Stimulated activated CD4-positive, alpha-beta T cell treated with anti-CD3 and anti-CD28 coated beads, Interleukin-1b, Interleukin-23, amount 100 ng/mL, for 1 hour (primary cell): ENCODE measurements at regions not wholly inside any gene's neighbourhood (a gene's known extent, or its start where the extent isn't known, plus 50 kb on each side); places are given as distances from the start of the nearest gene placed in this dataset.

ENCODE experiments used
- DNase-seq, 2 donors: peaks; one replicate each; pipeline ENCODE4 v3.0.0-alpha.2; 2020; ENCODE audit warnings: low read depth in 2 of 2

- no peak for DNase-seq
These were observed 1404.2 kb upstream of the CELF2 start for GRCh38 chr10:9613338-9614075.

GRCh38 chr10:9615189-9615588 lies 1402.5 kb upstream of the CELF2 start:
- DNase-seq = no peak

- DNase-seq = no peak
These were observed 1396.5 kb upstream of the CELF2 start for GRCh38 chr10:9621216-9621615.

- no peak for DNase-seq
These were observed 1392.4 kb upstream of the CELF2 start for GRCh38 chr10:9625304-9625703.

GRCh38 chr10:9634466-9634865 lies 1383.2 kb upstream of the CELF2 start:
- no peak for DNase-seq

- DNase-seq = no peak
These were observed 1382.0 kb upstream of the CELF2 start for GRCh38 chr10:9635691-9636090.

- DNase-seq = no peak
These were observed 1381.5 kb upstream of the CELF2 start for GRCh38 chr10:9636216-9636615.

GRCh38 chr10:9643782-9644181 lies 1373.9 kb upstream of the CELF2 start:
- DNase-seq = no peak

GRCh38 chr10:9645404-9645803 lies 1372.3 kb upstream of the CELF2 start:
- DNase-seq = no peak

GRCh38 chr10:9645928-9646600 lies 1371.6 kb upstream of the CELF2 start:
- no peak for DNase-seq

- DNase-seq = no peak
These were observed 1363.4 kb upstream of the CELF2 start for GRCh38 chr10:9654261-9654660.

- no peak for DNase-seq
These were observed 1361.3 kb upstream of the CELF2 start for GRCh38 chr10:9656386-9656785.

GRCh38 chr10:9656996-9657395 lies 1360.7 kb upstream of the CELF2 start:
- no peak for DNase-seq

GRCh38 chr10:9657530-9657929 lies 1360.1 kb upstream of the CELF2 start:
- DNase-seq = no peak

- DNase-seq = no peak
These were observed 1349.3 kb upstream of the CELF2 start for GRCh38 chr10:9668411-9668810.

GRCh38 chr10:9670911-9671310 lies 1346.8 kb upstream of the CELF2 start:
- DNase-seq = no peak

GRCh38 chr10:9681655-9682054 lies 1336.0 kb upstream of the CELF2 start:
- DNase-seq = no peak

GRCh38 chr10:9682802-9683201 lies 1334.9 kb upstream of the CELF2 start:
- DNase-seq = no peak

GRCh38 chr10:9684186-9684585 lies 1333.5 kb upstream of the CELF2 start:
- no peak for DNase-seq

- no peak for DNase-seq
These were observed 1332.1 kb upstream of the CELF2 start for GRCh38 chr10:9685596-9685995.

- no peak for DNase-seq
These were observed 1329.0 kb upstream of the CELF2 start for GRCh38 chr10:9688711-9689110.

GRCh38 chr10:9707216-9707615 lies 1310.5 kb upstream of the CELF2 start:
- DNase-seq = no peak

- DNase-seq = no peak
These were observed 1307.8 kb upstream of the CELF2 start for GRCh38 chr10:9709849-9710248.

GRCh38 chr10:9712393-9712792 lies 1305.3 kb upstream of the CELF2 start:
- DNase-seq = no peak
